Tibial artery (tissue), 4 donors: ENCODE measurements at regions not wholly inside any gene's neighbourhood (a gene's known extent, or its start where the extent isn't known, plus 50 kb on each side); places are given as distances from the start of the nearest gene placed in this dataset.

Experiments
- DNase-seq, 2 donors: peaks; one replicate each; pipeline ENCODE4 v3.0.0-alpha.2; 2019
- H3K27ac ChIP-seq, 2 donors: fragments of 200-600 bp; sonication (generic) in 1 of 2; 1 replicate in 1 of 2; 2 replicates in 1 of 2; pipeline ENCODE4 v1.5.1; 2018 to 2019; ENCODE audit warnings: mild to moderate bottlenecking in 1 of 2
- H3K27me3 ChIP-seq, 2 donors: fragments of 200-600 bp; sonication (generic) in 1 of 2; one replicate each; pipeline versions ENCODE4 v1.5.1 to v1.6.0; 2016 to 2019
- H3K36me3 ChIP-seq, 3 donors: fragments of 200-600 bp; sonication (generic) in 2 of 3; one replicate each; pipeline ENCODE4 v1.5.1; 2016 to 2019; ENCODE audit warnings: mild to moderate bottlenecking in 2 of 3
- H3K4me1 ChIP-seq, 4 donors: fragments of 200-600 bp; sonication (generic) in 2 of 4; 1 replicate in 3 of 4; 2 replicates in 1 of 4; pipeline ENCODE4 v1.5.1; 2016 to 2019
- H3K4me3 ChIP-seq, 2 donors: fragments of 200-600 bp; sonication (generic) in 1 of 2; 1 replicate in 1 of 2; 2 replicates in 1 of 2; pipeline ENCODE4 v1.5.1; 2018 to 2019; ENCODE audit warnings: mild to moderate bottlenecking in 2 of 2
- H3K9me3 ChIP-seq, 3 donors: fragments of 200-600 bp; sonication (generic) in 1 of 3; one replicate each; pipeline ENCODE4 v1.5.1; 2016 to 2019
- CTCF ChIP-seq, 2 experiments: fragments of 200-600 bp in 1 of 2; fragments of 450-650 bp in 1 of 2; IDR thresholded peaks; one replicate each; pipeline ENCODE4 v1.5.1; 2017 to 2019; ENCODE audit warnings: antibody characterized with exemption in 2 of 2, mild to moderate bottlenecking in 1 of 2, moderate library complexity in 1 of 2
- intact Hi-C: fragments of 100-400 bp; cut with DNase I; formaldehyde crosslinking; loops from one replicate; pipeline ENCODE4 v1.15.0; 2023; ENCODE audit warnings: low total_unique reads

- H3K27ac ChIP-seq, result no peak overlapping the region
- no peak for TF ChIP-seq CTCF (IDR thresholded peaks at IDR 0.05)
Observed at GRCh38 chrX:39244147-39244546, 442.9 kb downstream of the MID1IP1 start.

GRCh38 chrX:39245024-39245423 lies 443.8 kb downstream of the MID1IP1 start:
- intact Hi-C loops, result no loop called here
- no peaks in the 10 kb centered on the region for H3K27me3 ChIP-seq
- DNase-seq, result no peak
- no peaks in the 10 kb centered on the region for H3K9me3 ChIP-seq
- no peaks in the 10 kb centered on the region for H3K4me1 ChIP-seq
- TF ChIP-seq CTCF (IDR thresholded peaks at IDR 0.05), result no peak
- H3K4me3 ChIP-seq, result no peak overlapping the region
- no peak overlapping the region for H3K27ac ChIP-seq
- no peaks in the 10 kb centered on the region for H3K36me3 ChIP-seq

More at GRCh38 chrX:39244147-39244546, 442.9 kb downstream of the MID1IP1 start:
- intact Hi-C loops, result no loop called here
- H3K9me3 ChIP-seq, result no peaks in the 10 kb centered on the region
- H3K4me1 ChIP-seq, result no peaks in the 10 kb centered on the region
- no peak for DNase-seq
- no peaks in the 10 kb centered on the region for H3K27me3 ChIP-seq
- no peaks in the 10 kb centered on the region for H3K36me3 ChIP-seq
- H3K4me3 ChIP-seq, result no peak overlapping the region

- no peaks in the 10 kb centered on the region for H3K9me3 ChIP-seq
- intact Hi-C loops, result no loop called here
- no peaks in the 10 kb centered on the region for H3K36me3 ChIP-seq
- no peaks in the 10 kb centered on the region for H3K4me1 ChIP-seq
- no peak overlapping the region for H3K4me3 ChIP-seq
- DNase-seq, result no peak
- no peak overlapping the region for H3K27ac ChIP-seq
- TF ChIP-seq CTCF (IDR thresholded peaks at IDR 0.05), result no peak
- H3K27me3 ChIP-seq, result no peaks in the 10 kb centered on the region
Observed at GRCh38 chrX:39247536-39247935, 446.3 kb downstream of the MID1IP1 start.

GRCh38 chrX:39248330-39248729 lies 447.1 kb downstream of the MID1IP1 start:
- no peak overlapping the region for H3K27ac ChIP-seq
- intact Hi-C loops, result no loop called here

GRCh38 chrX:39249999-39250398 lies 448.7 kb downstream of the MID1IP1 start:
- Histone ChIP-seq H3K4me1 (no peaks in the 10 kb centered on the region), H3K9me3 (no peaks in the 10 kb centered on the region), H3K36me3 (no peaks in the 10 kb centered on the region), H3K27ac (no peak overlapping the region), H3K27me3 (no peaks in the 10 kb centered on the region), H3K4me3 (no peak overlapping the region)
- TF ChIP-seq CTCF (IDR thresholded peaks at IDR 0.05), result no peak
- DNase-seq, result no peak
- intact Hi-C loops, result no loop called here

More at GRCh38 chrX:39248330-39248729, 447.1 kb downstream of the MID1IP1 start:
- Histone ChIP-seq H3K36me3 (no peaks in the 10 kb centered on the region), H3K27me3 (no peaks in the 10 kb centered on the region), H3K4me3 (no peak overlapping the region), H3K4me1 (no peaks in the 10 kb centered on the region), H3K9me3 (no peaks in the 10 kb centered on the region)
- no peak for DNase-seq
- no peak for TF ChIP-seq CTCF (IDR thresholded peaks at IDR 0.05)

GRCh38 chrX:39251995-39252394 lies 450.7 kb downstream of the MID1IP1 start:
- Histone ChIP-seq H3K27ac (no peak overlapping the region), H3K27me3 (no peaks in the 10 kb centered on the region), H3K4me3 (no peak overlapping the region), H3K4me1 (no peaks in the 10 kb centered on the region), H3K9me3 (no peaks in the 10 kb centered on the region), H3K36me3 (no peaks in the 10 kb centered on the region)
- intact Hi-C loops, result no loop called here
- TF ChIP-seq CTCF (IDR thresholded peaks at IDR 0.05), result no peak
- DNase-seq, result no peak
